SK-N-SH treated with all-trans-retinoic acid at 6 μM for 48 hours (cell line): ENCODE measurements at regions not wholly inside any gene's neighbourhood (a gene's known extent, or its start where the extent isn't known, plus 50 kb on each side); places are given as distances from the start of the nearest gene placed in this dataset.

ENCODE experiments used
- ATAC-seq: fragments of 200-7000 bp; cut with Tn5 transposase; 3 replicates; pipeline ENCODE4 v1.9.1; 2020; ENCODE audit warnings: mild to moderate bottlenecking, moderate library complexity
- ARNTL ChIP-seq: fragments of 450-650 bp; formaldehyde crosslinking; IDR thresholded peaks from 2 replicates; pipeline ENCODE4 v1.5.0; 2020; ENCODE audit warnings: low read depth, mild to moderate bottlenecking, moderate library complexity, borderline replicate concordance
- BACH2 ChIP-seq: fragments of 250-450 bp; sonication (Bioruptor Pico); IDR thresholded peaks from 2 replicates; pipeline ENCODE4 v1.9.0; 2021; ENCODE audit warnings: mild to moderate bottlenecking, borderline replicate concordance
- CSDC2 ChIP-seq: fragments of 250-450 bp; sonication (Bioruptor Pico); IDR thresholded peaks from 2 replicates; pipeline ENCODE4 v1.5.0; 2020; ENCODE audit warnings: mild to moderate bottlenecking, moderate library complexity
- ESRRG ChIP-seq: fragments of 250-450 bp; sonication (Bioruptor Pico); IDR thresholded peaks from 2 replicates; pipeline ENCODE4 v1.6.1; 2021; ENCODE audit warnings: mild to moderate bottlenecking
- GLIS3 ChIP-seq: fragments of 250-450 bp; sonication (Bioruptor Pico); IDR thresholded peaks from 2 replicates; pipeline ENCODE4 v1.5.0; 2020; ENCODE audit warnings: mild to moderate bottlenecking, moderate library complexity
- ISL1 ChIP-seq: fragments of 250-450 bp; sonication (Bioruptor Pico); IDR thresholded peaks from 2 replicates; pipeline ENCODE4 v2.1.2; 2022; ENCODE audit warnings: mild to moderate bottlenecking, moderate library complexity
- OSR1 ChIP-seq: fragments of 250-450 bp; sonication (Bioruptor Pico); IDR thresholded peaks from 2 replicates; pipeline ENCODE4 v1.8.0; 2022; ENCODE audit warnings: moderate library complexity, mild to moderate bottlenecking, inconsistent platforms
- PPARA ChIP-seq: fragments of 250-450 bp; sonication (Bioruptor Pico); IDR thresholded peaks from 2 replicates; pipeline ENCODE4 v1.5.0; 2020; ENCODE audit warnings: mild to moderate bottlenecking, borderline replicate concordance
- SNAI2 ChIP-seq: fragments of 250-450 bp; sonication (Bioruptor Pico); IDR thresholded peaks from 2 replicates; pipeline ENCODE4 v1.5.0; 2020; ENCODE audit warnings: mild to moderate bottlenecking, moderate library complexity
- TCF4 ChIP-seq: fragments of 250-450 bp; sonication (Bioruptor Pico); IDR thresholded peaks from 2 replicates; pipeline ENCODE4 v1.8.0; 2021; ENCODE audit warnings: mild to moderate bottlenecking, moderate library complexity, borderline replicate concordance
- TOX ChIP-seq: fragments of 250-450 bp; sonication (Bioruptor Pico); IDR thresholded peaks from 2 replicates; pipeline ENCODE4 v1.8.0; 2021; ENCODE audit warnings: mild to moderate bottlenecking, moderate library complexity, borderline replicate concordance
- ZFP30 ChIP-seq: fragments of 450-650 bp; formaldehyde crosslinking; IDR thresholded peaks from 2 replicates; pipeline ENCODE4 v1.5.0; 2022; ENCODE audit warnings: mild to moderate bottlenecking, moderate library complexity
- ZNF565 ChIP-seq: fragments of 450-650 bp; formaldehyde crosslinking; conservative IDR thresholded peaks from 2 replicates; pipeline ENCODE4 v1.5.0; 2020; ENCODE audit warnings: low read depth, mild to moderate bottlenecking, moderate library complexity
- ZNF70 ChIP-seq: fragments of 450-650 bp; formaldehyde crosslinking; IDR thresholded peaks from 2 replicates; pipeline ENCODE4 v1.5.0; 2020; ENCODE audit warnings: mild to moderate bottlenecking, moderate library complexity
- ZNF8 ChIP-seq: fragments of 450-650 bp; formaldehyde crosslinking; IDR thresholded peaks from 2 replicates; pipeline ENCODE4 v1.5.0; 2020; ENCODE audit warnings: mild to moderate bottlenecking, moderate library complexity
- TF ChIP-seq, protein P1 (sequence below): fragments of 250-450 bp; sonication (Bioruptor Pico); IDR thresholded peaks from 2 replicates; pipeline ENCODE4 v1.5.0; 2020; ENCODE audit warnings: mild to moderate bottlenecking, moderate library complexity
- TF ChIP-seq, protein P2 (sequence below): fragments of 250-450 bp; sonication (Bioruptor Pico); IDR thresholded peaks from 2 replicates; pipeline ENCODE4 v1.5.1; 2020; ENCODE audit warnings: low read depth, mild to moderate bottlenecking, moderate library complexity
- TF ChIP-seq, protein P3 (sequence below): fragments of 250-450 bp; sonication (Bioruptor Pico); IDR thresholded peaks from 2 replicates; pipeline ENCODE4 v1.5.1; 2021; ENCODE audit warnings: mild to moderate bottlenecking, moderate library complexity
- TF ChIP-seq, protein P4 (sequence below): fragments of 250-450 bp; sonication (Bioruptor Pico); IDR thresholded peaks from 2 replicates; pipeline ENCODE4 v1.8.0; 2020; ENCODE audit warnings: mild to moderate bottlenecking, moderate library complexity, borderline replicate concordance
- TF ChIP-seq, protein P5 (sequence below): fragments of 250-450 bp; sonication (Bioruptor Pico); IDR thresholded peaks from 2 replicates; pipeline ENCODE4 v1.8.0; 2021; ENCODE audit warnings: low read depth, mild to moderate bottlenecking, moderate library complexity, borderline replicate concordance

DNA sequence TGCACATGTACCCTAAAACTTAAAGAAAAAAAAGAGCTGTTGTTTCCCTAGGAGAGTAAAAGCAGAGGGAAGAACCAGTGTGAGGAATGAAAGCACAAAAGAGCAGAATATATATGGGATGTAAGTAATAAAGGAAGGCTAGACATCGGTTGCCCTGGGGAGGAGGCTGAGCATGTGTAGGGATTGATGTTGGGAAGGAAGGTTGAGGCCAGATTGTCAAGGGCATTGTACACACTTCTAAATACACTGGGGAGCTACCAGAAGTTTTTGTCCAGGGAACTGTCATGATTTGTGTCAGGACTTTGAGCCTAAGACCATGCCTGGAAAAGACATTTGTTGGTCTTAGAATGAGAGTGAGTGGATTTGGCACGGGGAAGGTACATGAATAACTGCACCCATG lies 467.1 kb downstream of the GPAT3 start (continued):
- TF ChIP-seq, protein P1, sequence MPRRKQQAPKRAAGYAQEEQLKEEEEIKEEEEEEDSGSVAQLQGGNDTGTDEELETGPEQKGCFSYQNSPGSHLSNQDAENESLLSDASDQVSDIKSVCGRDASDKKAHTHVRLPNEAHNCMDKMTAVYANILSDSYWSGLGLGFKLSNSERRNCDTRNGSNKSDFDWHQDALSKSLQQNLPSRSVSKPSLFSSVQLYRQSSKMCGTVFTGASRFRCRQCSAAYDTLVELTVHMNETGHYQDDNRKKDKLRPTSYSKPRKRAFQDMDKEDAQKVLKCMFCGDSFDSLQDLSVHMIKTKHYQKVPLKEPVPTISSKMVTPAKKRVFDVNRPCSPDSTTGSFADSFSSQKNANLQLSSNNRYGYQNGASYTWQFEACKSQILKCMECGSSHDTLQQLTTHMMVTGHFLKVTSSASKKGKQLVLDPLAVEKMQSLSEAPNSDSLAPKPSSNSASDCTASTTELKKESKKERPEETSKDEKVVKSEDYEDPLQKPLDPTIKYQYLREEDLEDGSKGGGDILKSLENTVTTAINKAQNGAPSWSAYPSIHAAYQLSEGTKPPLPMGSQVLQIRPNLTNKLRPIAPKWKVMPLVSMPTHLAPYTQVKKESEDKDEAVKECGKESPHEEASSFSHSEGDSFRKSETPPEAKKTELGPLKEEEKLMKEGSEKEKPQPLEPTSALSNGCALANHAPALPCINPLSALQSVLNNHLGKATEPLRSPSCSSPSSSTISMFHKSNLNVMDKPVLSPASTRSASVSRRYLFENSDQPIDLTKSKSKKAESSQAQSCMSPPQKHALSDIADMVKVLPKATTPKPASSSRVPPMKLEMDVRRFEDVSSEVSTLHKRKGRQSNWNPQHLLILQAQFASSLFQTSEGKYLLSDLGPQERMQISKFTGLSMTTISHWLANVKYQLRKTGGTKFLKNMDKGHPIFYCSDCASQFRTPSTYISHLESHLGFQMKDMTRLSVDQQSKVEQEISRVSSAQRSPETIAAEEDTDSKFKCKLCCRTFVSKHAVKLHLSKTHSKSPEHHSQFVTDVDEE (CRISPR knock-in tag), result no peak
- TF ChIP-seq ZNF565 (CRISPR knock-in tag) (no peak), SNAI2 (CRISPR knock-in tag) (no peak), ZFP30 (no peak)

DNA sequence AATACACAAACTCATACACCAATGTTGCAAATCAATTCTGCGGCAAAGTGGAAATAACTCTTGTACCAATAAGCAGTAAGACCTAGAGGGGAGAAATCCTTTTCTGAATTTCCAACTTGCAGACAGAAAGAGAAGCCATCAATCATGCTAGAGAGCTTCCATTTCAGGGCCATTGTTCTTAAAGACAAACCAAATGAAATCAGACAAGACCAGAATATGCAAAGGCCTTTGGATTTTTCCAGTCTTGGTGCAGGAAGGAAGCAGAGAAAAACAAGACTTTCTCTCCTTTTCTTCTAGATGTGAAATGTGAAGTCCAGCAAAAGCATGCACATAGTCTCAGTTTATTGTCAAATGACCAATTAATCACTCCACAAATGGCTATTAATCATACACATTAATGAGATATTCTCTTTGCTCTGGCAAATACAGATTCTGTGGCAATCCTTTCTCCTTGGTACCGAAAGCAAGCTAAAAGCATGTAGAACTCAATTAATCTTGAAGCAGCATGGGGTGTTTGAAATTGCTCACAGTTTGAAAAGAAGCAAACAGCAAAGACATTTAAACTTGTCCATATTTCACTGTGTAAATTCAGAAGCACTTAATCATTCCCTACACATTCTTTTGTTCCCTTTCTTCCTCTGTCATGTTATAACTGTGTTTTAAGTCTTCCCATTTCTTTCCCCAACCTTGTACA lies 466.1 kb downstream of the GPAT3 start:
- no peak for TF ChIP-seq ZFP30
- no peak for TF ChIP-seq TOX
- TF ChIP-seq SNAI2 (CRISPR knock-in tag), result no peak
- TF ChIP-seq ESRRG (CRISPR knock-in tag), result no peak
- TF ChIP-seq, protein P1 (CRISPR knock-in tag), result no peak
- TF ChIP-seq ZNF8, result no peak
- TF ChIP-seq, protein P2, sequence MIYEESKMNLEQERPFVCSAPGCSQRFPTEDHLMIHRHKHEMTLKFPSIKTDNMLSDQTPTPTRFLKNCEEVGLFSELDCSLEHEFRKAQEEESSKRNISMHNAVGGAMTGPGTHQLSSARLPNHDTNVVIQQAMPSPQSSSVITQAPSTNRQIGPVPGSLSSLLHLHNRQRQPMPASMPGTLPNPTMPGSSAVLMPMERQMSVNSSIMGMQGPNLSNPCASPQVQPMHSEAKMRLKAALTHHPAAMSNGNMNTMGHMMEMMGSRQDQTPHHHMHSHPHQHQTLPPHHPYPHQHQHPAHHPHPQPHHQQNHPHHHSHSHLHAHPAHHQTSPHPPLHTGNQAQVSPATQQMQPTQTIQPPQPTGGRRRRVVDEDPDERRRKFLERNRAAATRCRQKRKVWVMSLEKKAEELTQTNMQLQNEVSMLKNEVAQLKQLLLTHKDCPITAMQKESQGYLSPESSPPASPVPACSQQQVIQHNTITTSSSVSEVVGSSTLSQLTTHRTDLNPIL, result no peak
- TF ChIP-seq ZNF70 (CRISPR knock-in tag), result no peak
- TF ChIP-seq, protein P3, sequence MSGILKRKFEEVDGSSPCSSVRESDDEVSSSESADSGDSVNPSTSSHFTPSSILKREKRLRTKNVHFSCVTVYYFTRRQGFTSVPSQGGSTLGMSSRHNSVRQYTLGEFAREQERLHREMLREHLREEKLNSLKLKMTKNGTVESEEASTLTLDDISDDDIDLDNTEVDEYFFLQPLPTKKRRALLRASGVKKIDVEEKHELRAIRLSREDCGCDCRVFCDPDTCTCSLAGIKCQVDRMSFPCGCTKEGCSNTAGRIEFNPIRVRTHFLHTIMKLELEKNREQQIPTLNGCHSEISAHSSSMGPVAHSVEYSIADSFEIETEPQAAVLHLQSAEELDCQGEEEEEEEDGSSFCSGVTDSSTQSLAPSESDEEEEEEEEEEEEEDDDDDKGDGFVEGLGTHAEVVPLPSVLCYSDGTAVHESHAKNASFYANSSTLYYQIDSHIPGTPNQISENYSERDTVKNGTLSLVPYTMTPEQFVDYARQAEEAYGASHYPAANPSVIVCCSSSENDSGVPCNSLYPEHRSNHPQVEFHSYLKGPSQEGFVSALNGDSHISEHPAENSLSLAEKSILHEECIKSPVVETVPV, result no peak
- TF ChIP-seq, protein P4, sequence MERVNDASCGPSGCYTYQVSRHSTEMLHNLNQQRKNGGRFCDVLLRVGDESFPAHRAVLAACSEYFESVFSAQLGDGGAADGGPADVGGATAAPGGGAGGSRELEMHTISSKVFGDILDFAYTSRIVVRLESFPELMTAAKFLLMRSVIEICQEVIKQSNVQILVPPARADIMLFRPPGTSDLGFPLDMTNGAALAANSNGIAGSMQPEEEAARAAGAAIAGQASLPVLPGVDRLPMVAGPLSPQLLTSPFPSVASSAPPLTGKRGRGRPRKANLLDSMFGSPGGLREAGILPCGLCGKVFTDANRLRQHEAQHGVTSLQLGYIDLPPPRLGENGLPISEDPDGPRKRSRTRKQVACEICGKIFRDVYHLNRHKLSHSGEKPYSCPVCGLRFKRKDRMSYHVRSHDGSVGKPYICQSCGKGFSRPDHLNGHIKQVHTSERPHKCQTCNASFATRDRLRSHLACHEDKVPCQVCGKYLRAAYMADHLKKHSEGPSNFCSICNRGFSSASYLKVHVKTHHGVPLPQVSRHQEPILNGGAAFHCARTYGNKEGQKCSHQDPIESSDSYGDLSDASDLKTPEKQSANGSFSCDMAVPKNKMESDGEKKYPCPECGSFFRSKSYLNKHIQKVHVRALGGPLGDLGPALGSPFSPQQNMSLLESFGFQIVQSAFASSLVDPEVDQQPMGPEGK (CRISPR knock-in tag), result no peak
- TF ChIP-seq OSR1 (CRISPR knock-in tag), result no peak
- no peak for TF ChIP-seq CSDC2 (CRISPR knock-in tag)
- TF ChIP-seq ARNTL (CRISPR knock-in tag), result no peak
- TF ChIP-seq ZNF565 (CRISPR knock-in tag), result no peak
- TF ChIP-seq TCF4 (CRISPR knock-in tag), result no peak
- no peak for TF ChIP-seq GLIS3 (CRISPR knock-in tag)

DNA sequence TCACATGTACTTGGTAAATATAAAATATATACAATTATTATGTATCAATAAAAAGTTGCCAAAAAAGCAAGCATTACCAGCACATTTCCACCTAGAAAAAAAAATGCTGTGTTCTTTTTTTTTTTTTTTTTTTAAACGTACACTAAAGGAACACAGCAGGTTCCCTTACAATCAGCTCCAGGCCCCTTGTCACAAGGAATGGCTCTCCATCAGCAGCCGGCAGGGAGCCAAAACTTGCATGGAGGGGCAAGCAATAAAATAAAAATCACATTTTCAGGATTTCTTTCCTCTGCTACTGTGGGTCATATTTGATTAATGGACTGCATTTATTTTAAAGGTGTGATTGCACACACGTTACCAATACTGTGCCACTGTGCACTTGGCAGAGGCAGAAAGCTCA lies 460.3 kb downstream of the GPAT3 start:
- ATAC-seq, result no peak
- TF ChIP-seq TOX (no peak), ARNTL (CRISPR knock-in tag) (no peak), ZNF8 (no peak), GLIS3 (CRISPR knock-in tag) (no peak), SNAI2 (CRISPR knock-in tag) (no peak), CSDC2 (CRISPR knock-in tag) (no peak), PPARA (no peak), BACH2 (CRISPR knock-in tag) (no peak), ZNF565 (CRISPR knock-in tag) (no peak), ESRRG (CRISPR knock-in tag) (no peak), ZFP30 (no peak), OSR1 (CRISPR knock-in tag) (no peak), ISL1 (CRISPR knock-in tag) (no peak)
- TF ChIP-seq, protein P5, sequence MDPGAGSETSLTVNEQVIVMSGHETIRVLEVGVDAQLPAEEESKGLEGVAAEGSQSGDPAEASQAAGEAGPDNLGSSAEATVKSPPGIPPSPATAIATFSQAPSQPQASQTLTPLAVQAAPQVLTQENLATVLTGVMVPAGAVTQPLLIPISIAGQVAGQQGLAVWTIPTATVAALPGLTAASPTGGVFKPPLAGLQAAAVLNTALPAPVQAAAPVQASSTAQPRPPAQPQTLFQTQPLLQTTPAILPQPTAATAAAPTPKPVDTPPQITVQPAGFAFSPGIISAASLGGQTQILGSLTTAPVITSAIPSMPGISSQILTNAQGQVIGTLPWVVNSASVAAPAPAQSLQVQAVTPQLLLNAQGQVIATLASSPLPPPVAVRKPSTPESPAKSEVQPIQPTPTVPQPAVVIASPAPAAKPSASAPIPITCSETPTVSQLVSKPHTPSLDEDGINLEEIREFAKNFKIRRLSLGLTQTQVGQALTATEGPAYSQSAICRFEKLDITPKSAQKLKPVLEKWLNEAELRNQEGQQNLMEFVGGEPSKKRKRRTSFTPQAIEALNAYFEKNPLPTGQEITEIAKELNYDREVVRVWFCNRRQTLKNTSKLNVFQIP (CRISPR knock-in tag), result no peak
- TF ChIP-seq, protein P3, result no peak
- TF ChIP-seq, protein P4 (CRISPR knock-in tag), result no peak

More for the DNA sequence above, 466.1 kb downstream of the GPAT3 start:
- ATAC-seq, result no peak
